Natural killer cell (primary cell): ENCODE measurements at regions not wholly inside any gene's neighbourhood (a gene's known extent, or its start where the extent isn't known, plus 50 kb on each side); places are given as distances from the start of the nearest gene placed in this dataset.

Experiments used
- ATAC-seq, 3 donors: fragments of 150-1000 bp in 2 of 3; fragments of 200-7000 bp in 1 of 3; cut with Tn5 transposase; 1 replicate in 1 of 3; 2 replicates in 2 of 3; pipeline ENCODE4 v1.10.0; 2021; ENCODE audit warnings: mild to moderate bottlenecking in 2 of 3, moderate library complexity in 2 of 3
- DNase-seq, 2 donors: peaks; one replicate each; pipeline versions ENCODE4 v3.0.0 to v3.0.0-alpha.2; 2013 to 2021; ENCODE audit warnings: mixed read lengths in 1 of 2
- H3K27ac ChIP-seq: one replicate; pipeline ENCODE4 v1.5.1; 2013; ENCODE audit warnings: mild to moderate bottlenecking, low read length
- H3K27me3 ChIP-seq: one replicate; pipeline ENCODE4 v1.6.1; 2013; ENCODE audit warnings: low read length; ENCODE audit not compliant: control insufficient read depth, insufficient read depth
- H3K36me3 ChIP-seq: one replicate; pipeline ENCODE4 v1.6.1; 2013; ENCODE audit warnings: low read length; ENCODE audit not compliant: control insufficient read depth, insufficient read depth
- H3K4me1 ChIP-seq: one replicate; pipeline ENCODE4 v1.6.1; 2013; ENCODE audit warnings: low read length; ENCODE audit not compliant: control insufficient read depth, insufficient read depth
- H3K4me3 ChIP-seq: one replicate; pipeline ENCODE4 v1.5.1; 2013; ENCODE audit warnings: low read length
- H3K9me3 ChIP-seq: one replicate; pipeline ENCODE4 v1.6.1; 2013; ENCODE audit warnings: low read length; ENCODE audit not compliant: control insufficient read depth, insufficient read depth
- H3K27ac Mint-ChIP-seq, 2 donors: one replicate each; pipeline ENCODE4 v1.8.0; 2022; ENCODE audit warnings: mild to moderate bottlenecking in 2 of 2, mixed read lengths in 2 of 2, moderate library complexity in 1 of 2
- H3K27me3 Mint-ChIP-seq, 2 donors: one replicate each; pipeline ENCODE4 v1.8.0; 2022; ENCODE audit warnings: low read depth in 2 of 2, mixed read lengths in 2 of 2
- H3K36me3 Mint-ChIP-seq: one replicate; pipeline ENCODE4 v1.8.0; 2022; ENCODE audit warnings: mixed read lengths
- H3K4me1 Mint-ChIP-seq, 2 donors: one replicate each; pipeline ENCODE4 v1.8.0; 2022; ENCODE audit warnings: mixed read lengths in 2 of 2
- H3K4me3 Mint-ChIP-seq: one replicate; pipeline ENCODE4 v1.8.0; 2022; ENCODE audit warnings: mild to moderate bottlenecking, moderate library complexity, mixed read lengths
- H3K9me3 Mint-ChIP-seq, 2 donors: one replicate each; pipeline ENCODE4 v1.8.0; 2022; ENCODE audit warnings: mixed read lengths in 2 of 2
- CTCF ChIP-seq: fragments of 200-600 bp; IDR thresholded peaks from one replicate; pipeline ENCODE4 v1.8.0; 2022; ENCODE audit warnings: antibody characterized with exemption
- WGBS: methylation state at CpG from one replicate; pipeline ENCODE4 v1.1.7; 2013; ENCODE audit warnings: missing lambda C conversion rate; ENCODE audit not compliant: insufficient coverage; 5-methylcytosine and 5-hydroxymethylcytosine counted together
- intact Hi-C: fragments of 100-400 bp; cut with micrococcal nuclease; formaldehyde crosslinking; loops from one replicate; pipeline ENCODE4 v1.14.2; 2022

DNA sequence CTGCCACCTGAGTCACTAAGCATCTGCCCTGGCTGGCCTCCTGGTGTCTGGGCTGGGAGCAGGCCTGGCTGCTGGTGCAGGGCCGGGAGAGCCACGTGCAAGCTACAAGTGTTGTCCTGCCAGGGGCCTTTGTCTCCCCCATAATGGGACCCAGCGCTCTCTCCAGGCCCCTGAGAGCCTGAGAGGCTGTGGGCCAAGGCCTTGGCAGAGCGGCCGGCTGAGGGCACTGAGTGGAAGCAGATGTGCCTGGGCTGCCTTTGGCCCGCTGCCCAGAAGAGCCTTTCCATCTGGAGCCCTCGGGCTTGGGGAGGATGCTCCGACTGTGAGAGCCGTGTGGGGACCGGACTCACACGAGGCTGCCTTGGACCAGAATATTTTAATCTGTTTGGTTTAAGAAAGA lies 185.5 kb downstream of the RGS3 start:
- intact Hi-C loops = no loop called here
- no peak overlapping the region for H3K27ac ChIP-seq
- WGBS = 82% methylated on average over 11 of the region's 11 CpGs
- ATAC-seq (no peak), DNase-seq (no peak)
- H3K9me3 ChIP-seq = no peaks in the 10 kb centered on the region
- no peak for TF ChIP-seq CTCF
- no peaks in the 10 kb centered on the region for H3K36me3 Mint-ChIP-seq
- peaks cover 2% of the 10 kb centered on the region for H3K27me3 ChIP-seq
- no peaks in the 10 kb centered on the region for H3K4me1 ChIP-seq
- no peak overlapping the region for H3K4me3 Mint-ChIP-seq
- H3K27ac Mint-ChIP-seq = no peak overlapping the region
- no peaks in the 10 kb centered on the region for H3K4me1 Mint-ChIP-seq
- no peaks in the 10 kb centered on the region for H3K9me3 Mint-ChIP-seq
- H3K4me3 ChIP-seq = no peak overlapping the region
- peaks cover 8 to 21% of the 10 kb centered on the region in 2 donors for H3K27me3 Mint-ChIP-seq
- H3K36me3 ChIP-seq = no peaks in the 10 kb centered on the region

GRCh38 chr9:113649855-113650206 lies 186.3 kb downstream of the RGS3 start:
- 83% methylated on average over 2 of the region's 2 CpGs for WGBS
- no peak overlapping the region for H3K27ac Mint-ChIP-seq
- no peaks in the 10 kb centered on the region for H3K27me3 ChIP-seq

DNA sequence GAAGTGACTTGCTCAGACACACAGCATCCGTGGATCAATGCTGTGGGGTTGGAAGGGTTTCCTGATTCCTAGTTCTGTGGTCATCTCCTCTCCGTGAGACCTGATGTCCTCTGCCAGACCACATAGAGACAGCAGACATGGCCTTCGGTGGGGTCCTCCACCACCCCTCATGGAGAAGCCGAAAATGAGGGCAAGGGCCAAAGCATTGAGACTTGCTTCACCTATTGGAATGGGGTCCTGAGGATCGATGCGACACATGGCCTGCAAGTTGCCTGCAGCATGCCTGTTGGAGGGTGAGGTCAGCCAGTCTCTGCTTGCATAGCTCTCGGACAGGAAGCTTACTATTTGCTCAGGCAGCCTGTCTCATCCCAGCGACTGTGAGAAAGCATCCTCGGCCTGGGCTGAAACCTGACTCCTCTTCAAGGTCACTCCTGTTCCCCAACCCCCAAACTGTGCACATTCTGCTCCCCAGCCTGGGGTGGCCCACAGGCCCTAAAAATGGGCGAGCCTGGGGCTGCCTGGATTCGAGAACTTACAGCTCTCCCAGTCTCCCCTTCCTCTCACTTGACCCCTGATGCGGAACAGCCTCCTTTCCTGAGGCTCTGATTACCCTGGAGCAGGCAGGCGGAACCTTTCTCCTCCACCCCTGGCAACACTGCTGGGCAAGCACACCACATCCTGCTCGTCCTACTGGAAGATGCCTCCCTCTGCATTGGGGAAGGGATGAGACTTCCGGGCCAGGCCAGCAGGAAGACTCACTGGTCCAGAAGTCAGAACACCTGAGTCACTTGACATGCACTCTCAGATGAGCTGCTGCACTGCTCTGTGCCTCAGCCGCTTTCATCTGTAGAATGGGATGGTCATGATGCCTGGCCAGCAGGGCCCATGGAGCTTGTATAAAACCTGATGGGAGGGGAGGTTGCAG lies 186.9 kb downstream of the RGS3 start:
- peaks cover 4 to 14% of the 10 kb centered on the region in 2 donors for H3K27me3 Mint-ChIP-seq
- intact Hi-C loops = no loop called here
- peaks cover 0 to 5% of the 10 kb centered on the region in 2 donors for H3K4me1 Mint-ChIP-seq
- ATAC-seq (peak in 1 of 3 donors; percentile 12), DNase-seq (no peak)
- Histone ChIP-seq H3K27ac (no peak overlapping the region), H3K27me3 (no peaks in the 10 kb centered on the region), H3K4me3 (no peak overlapping the region), H3K9me3 (no peaks in the 10 kb centered on the region), H3K36me3 (no peaks in the 10 kb centered on the region), H3K4me1 (peaks cover 4% of the 10 kb centered on the region)
- no peaks in the 10 kb centered on the region for H3K9me3 Mint-ChIP-seq
- 86% methylated on average over 16 of the region's 16 CpGs for WGBS
- H3K4me3 Mint-ChIP-seq = no peak overlapping the region
- no peak overlapping the region for H3K27ac Mint-ChIP-seq
- no peak for TF ChIP-seq CTCF
- no peaks in the 10 kb centered on the region for H3K36me3 Mint-ChIP-seq

More at GRCh38 chr9:113649855-113650206, 186.3 kb downstream of the RGS3 start:
- Histone ChIP-seq H3K27ac (no peak overlapping the region), H3K36me3 (no peaks in the 10 kb centered on the region), H3K4me3 (no peak overlapping the region), H3K4me1 (no peaks in the 10 kb centered on the region), H3K9me3 (no peaks in the 10 kb centered on the region)
- ATAC-seq = no peak
- Mint-ChIP-seq H3K27me3 (peaks cover 4 to 14% of the 10 kb centered on the region in 2 donors), H3K4me3 (no peak overlapping the region), H3K36me3 (no peaks in the 10 kb centered on the region), H3K9me3 (no peaks in the 10 kb centered on the region), H3K4me1 (no peaks in the 10 kb centered on the region)
- no peak for TF ChIP-seq CTCF
- DNase-seq = no peak
- intact Hi-C loops = no loop called here
